ENCODE measurements at regions not wholly inside any gene's neighbourhood (a gene's known extent, or its start where the extent isn't known, plus 50 kb on each side); places are given as distances from the start of the nearest gene placed in this dataset.

DNA sequence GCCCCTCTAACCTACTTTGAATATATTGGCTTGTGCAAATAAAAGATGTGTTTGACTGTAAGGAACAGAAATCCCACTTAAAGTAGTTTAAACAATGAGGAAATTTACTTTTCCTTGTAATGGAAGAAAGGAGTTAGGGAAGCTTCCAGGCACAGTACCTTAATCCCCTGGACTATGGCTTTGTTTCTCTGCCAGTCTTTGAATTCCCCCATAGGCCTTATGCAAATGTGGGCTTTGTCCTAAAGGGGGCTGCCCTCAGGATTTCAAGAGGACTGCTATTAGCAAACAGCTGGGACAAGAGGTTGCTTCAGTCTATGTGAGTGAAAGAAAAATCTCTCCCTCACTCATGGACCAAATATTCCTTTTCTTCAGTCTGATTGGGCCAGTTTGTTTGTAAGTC is 255.1 kb upstream of the THSD7B start:
- H3K4me3 ChIP-seq (ENCODE audit: low read length): no peak overlapping the region
- TF ChIP-seq CTCF (IDR thresholded peaks at IDR 0.05; ENCODE audit: insufficient read depth, low read depth, low read length, missing control alignments): no peak
- no peak for DNase-seq (ENCODE audit: low read depth)

DNA sequence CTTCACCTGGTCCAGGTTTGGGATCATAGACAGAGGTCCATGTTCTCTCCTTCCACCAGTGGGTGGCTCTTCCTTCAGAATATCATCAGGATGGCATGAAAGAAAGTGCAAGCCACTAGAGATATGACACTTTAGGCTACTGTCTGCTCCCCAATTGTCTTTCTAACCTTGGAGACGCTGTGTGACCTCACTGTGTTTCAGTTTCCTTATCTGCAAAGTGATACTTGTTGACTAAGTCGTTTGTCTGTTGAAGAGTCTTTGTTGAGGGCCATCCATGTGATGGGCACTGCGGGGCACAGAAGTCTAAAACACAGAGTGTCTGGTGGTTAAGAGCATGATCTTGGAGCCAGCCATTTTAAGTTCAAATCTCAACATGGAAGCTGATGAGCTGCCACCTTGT is 259.9 kb upstream of the THSD7B start:
- H3K4me3 ChIP-seq (ENCODE audit: low read length): no peak overlapping the region
- no peak for TF ChIP-seq CTCF (IDR thresholded peaks at IDR 0.05; ENCODE audit: insufficient read depth, low read depth, low read length, missing control alignments)
- DNase-seq (ENCODE audit: low read depth): no peak

DNA sequence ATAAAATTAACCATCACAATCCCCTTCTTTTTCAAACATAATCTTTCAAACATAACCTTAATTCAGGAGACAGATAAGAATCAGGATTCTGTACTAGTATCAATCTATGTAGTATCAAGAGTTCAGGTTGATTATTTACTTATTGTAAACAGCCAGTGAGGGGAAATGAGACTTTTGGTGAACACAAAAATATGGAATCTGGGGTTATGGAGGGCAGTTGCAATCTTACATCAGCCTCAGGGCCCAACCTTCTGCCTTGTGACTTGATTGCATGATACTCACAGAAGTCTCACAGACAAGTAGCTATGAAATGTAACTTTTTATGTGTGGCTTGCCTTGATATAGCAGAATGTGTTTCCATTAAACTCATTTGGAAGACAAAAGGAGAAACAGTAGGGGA is 262.7 kb upstream of the THSD7B start:
- no peak for DNase-seq (ENCODE audit: low read depth)
- no peak overlapping the region for H3K4me3 ChIP-seq (ENCODE audit: low read length)
- TF ChIP-seq CTCF (IDR thresholded peaks at IDR 0.05; ENCODE audit: insufficient read depth, low read depth, low read length, missing control alignments): no peak

DNA sequence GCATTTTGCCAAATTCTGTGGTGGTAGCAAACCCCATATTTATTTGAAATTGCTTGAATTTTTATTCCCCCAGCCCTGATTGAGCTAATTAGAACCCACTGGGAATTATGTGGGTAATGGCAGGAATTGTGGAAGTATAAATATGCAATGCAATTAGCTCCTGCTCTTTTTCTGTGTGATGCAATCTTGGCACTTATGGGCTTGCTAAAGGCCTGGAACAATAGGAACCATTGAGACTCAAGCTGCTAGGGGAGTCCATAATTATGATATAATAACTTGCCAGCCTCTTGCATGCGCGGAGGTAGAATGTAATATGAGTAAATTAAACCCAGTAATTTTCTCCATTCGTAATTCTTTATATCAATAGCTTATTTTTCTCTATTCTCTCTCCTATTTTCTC is 267.6 kb upstream of the THSD7B start:
- no peak for DNase-seq (ENCODE audit: low read depth)
- H3K4me3 ChIP-seq (ENCODE audit: low read length): no peak overlapping the region
- no peak for TF ChIP-seq CTCF (IDR thresholded peaks at IDR 0.05; ENCODE audit: insufficient read depth, low read depth, low read length, missing control alignments)

- H3K4me3 ChIP-seq (ENCODE audit: low read length): no peak overlapping the region
- DNase-seq (ENCODE audit: low read depth): no peak
- no peak for TF ChIP-seq CTCF (IDR thresholded peaks at IDR 0.05; ENCODE audit: insufficient read depth, low read depth, low read length, missing control alignments)
Measured at GRCh38 chr2:136496966-136497365, 268.4 kb upstream of the THSD7B start.

GRCh38 chr2:136495636-136496035 is 269.7 kb upstream of the THSD7B start:
- no peak overlapping the region for H3K4me3 ChIP-seq (ENCODE audit: low read length)
- no peak for DNase-seq (ENCODE audit: low read depth)
- TF ChIP-seq CTCF (IDR thresholded peaks at IDR 0.05; ENCODE audit: insufficient read depth, low read depth, low read length, missing control alignments): no peak

DNA sequence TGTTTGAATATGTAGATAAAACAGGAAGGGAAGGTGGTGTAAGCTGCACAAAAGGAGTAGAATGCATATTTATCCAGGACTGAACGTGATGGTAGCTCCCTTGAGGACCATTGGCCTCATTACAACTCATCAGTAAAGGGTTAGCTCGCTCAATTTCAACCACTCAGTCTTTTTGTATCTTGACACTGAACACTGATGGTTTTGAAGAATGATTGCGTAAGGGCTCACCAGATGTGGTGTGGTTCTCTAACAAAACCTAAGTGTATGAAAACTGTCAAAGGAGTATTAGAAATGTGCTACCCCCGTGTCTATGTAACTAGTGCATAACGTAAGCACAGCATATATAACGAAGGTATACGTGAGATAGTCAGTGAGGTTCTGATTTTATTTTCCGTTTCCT is 272.4 kb upstream of the THSD7B start:
- no peak for DNase-seq (ENCODE audit: low read depth)
- TF ChIP-seq CTCF (IDR thresholded peaks at IDR 0.05; ENCODE audit: insufficient read depth, low read depth, low read length, missing control alignments): no peak
- no peak overlapping the region for H3K4me3 ChIP-seq (ENCODE audit: low read length)

All from epithelial cell of esophagus (primary cell).